Stomach (tissue), 8 donors: ENCODE measurements at regions not wholly inside any gene's neighbourhood (a gene's known extent, or its start where the extent isn't known, plus 50 kb on each side); places are given as distances from the start of the nearest gene placed in this dataset.
"Not testable (repeated sequence)": the region's sequence is repeated elsewhere in the genome, so short reads cannot be mapped to it uniquely, and the experiment has no call there.

Experiments
- DNase-seq, 2 donors: peaks; one replicate each; pipeline versions ENCODE4 v3.0.0 to v3.0.0-alpha.2; 2013 to 2019
- H3K27ac ChIP-seq, 5 donors: fragments of 200-600 bp in 4 of 5; sonication (generic) in 4 of 5; one replicate each; pipeline ENCODE4 v1.5.1; 2013 to 2019; ENCODE audit warnings: mild to moderate bottlenecking in 1 of 5, moderate library complexity in 1 of 5
- H3K27me3 ChIP-seq, 3 donors: fragments of 200-600 bp; sonication (generic); one replicate each; pipeline ENCODE4 v1.5.1; 2017 to 2019; ENCODE audit warnings: mixed run types in 1 of 3
- H3K36me3 ChIP-seq, 4 donors: fragments of 200-600 bp; sonication (generic); 1 replicate in 3 of 4; 2 replicates in 1 of 4; pipeline ENCODE4 v1.5.1; 2016 to 2019
- H3K4me1 ChIP-seq, 4 donors: fragments of 200-600 bp; sonication (generic); one replicate each; pipeline ENCODE4 v1.5.1; 2016 to 2019
- H3K4me3 ChIP-seq, 4 donors: fragments of 200-600 bp; sonication (generic) in 3 of 4; one replicate each; pipeline ENCODE4 v1.5.1; 2016 to 2019; ENCODE audit warnings: mild to moderate bottlenecking in 1 of 4
- H3K9me3 ChIP-seq, 4 donors: fragments of 200-600 bp; sonication (generic); one replicate each; pipeline ENCODE4 v1.5.1; 2016 to 2019
- CTCF ChIP-seq, 7 experiments: fragments of 450-650 bp in 4 of 7; fragments of 200-600 bp in 3 of 7; sonication (generic) in 3 of 7; IDR thresholded peaks; one replicate each; pipeline ENCODE4 v1.5.1; 2016 to 2019; ENCODE audit warnings: antibody characterized with exemption in 7 of 7, control low read depth in 2 of 7, mild to moderate bottlenecking in 1 of 7
- EP300 ChIP-seq: sonication (generic); formaldehyde crosslinking; IDR thresholded peaks from one replicate; pipeline ENCODE4 v1.6.1; 2017; ENCODE audit warnings: antibody characterized with exemption
- POLR2A ChIP-seq, 4 donors: fragments of 450-650 bp; IDR thresholded peaks; one replicate each; pipeline ENCODE4 v1.6.1; 2016; ENCODE audit warnings: antibody characterized with exemption in 4 of 4, control low read depth in 2 of 4, mild to moderate bottlenecking in 1 of 4, moderate library complexity in 1 of 4
- POLR2AphosphoS5 ChIP-seq, 3 donors: sonication (generic); formaldehyde crosslinking; IDR thresholded peaks; one replicate each; pipeline ENCODE4 v1.6.1; 2016; ENCODE audit warnings: antibody characterized with exemption in 3 of 3
- WGBS, 5 donors: extraction: QIAGEN DNeasy Blood & Tissue Kit in 3 of 5; methylation state at CpG; one replicate each; pipeline versions ENCODE4 v1.1.5 to v1.1.7; 2013 to 2018; 5-methylcytosine and 5-hydroxymethylcytosine counted together
- intact Hi-C: fragments of 100-400 bp; cut with DNase I; formaldehyde crosslinking; loops from one replicate; pipeline ENCODE4 v1.15.1; 2023; ENCODE audit warnings: low total_unique reads
- donor health status: healthy with polysubstance abuse.
- donor health status: Bipolar disorder and iron deficiency.
- donor health status: healthy.

GRCh38 chr20:48489656-48490055 lies 338.1 kb downstream of the PREX1 start:
- DNase-seq = peak in 1 of 2 donors; percentile 30
- 42 to 73% (median 51%) methylated on average over 5 to 8 of the region's 8 CpGs for WGBS, 5 donors
- H3K4me1 ChIP-seq = no peaks in the 10 kb centered on the region
- H3K27me3 ChIP-seq = peaks cover 0 to 58% (median 4%) of the 10 kb centered on the region in 3 donors
- TF ChIP-seq POLR2AphosphoS5 (IDR thresholded peaks at IDR 0.05) (no peak), CTCF (IDR thresholded peaks at IDR 0.05) (no peak), POLR2A (IDR thresholded peaks at IDR 0.05) (no peak), EP300 (no peak)
- H3K9me3 ChIP-seq = no peaks in the 10 kb centered on the region
- H3K36me3 ChIP-seq = no peaks in the 10 kb centered on the region
- intact Hi-C loops = no loop called here
- H3K4me3 ChIP-seq = no peak overlapping the region
- no peak overlapping the region for H3K27ac ChIP-seq

GRCh38 chr20:48489046-48489463 lies 338.7 kb downstream of the PREX1 start:
- H3K27me3 ChIP-seq = peaks cover 0 to 58% (median 4%) of the 10 kb centered on the region in 3 donors
- H3K4me3 ChIP-seq = no peak overlapping the region
- H3K9me3 ChIP-seq = no peaks in the 10 kb centered on the region
- H3K36me3 ChIP-seq = no peaks in the 10 kb centered on the region
- WGBS, 5 donors = 61 to 76% (median 74%) methylated on average over 8 to 12 of the region's 12 CpGs
- intact Hi-C loops = no loop called here
- TF ChIP-seq POLR2A (IDR thresholded peaks at IDR 0.05) (no peak), POLR2AphosphoS5 (IDR thresholded peaks at IDR 0.05) (no peak), EP300 (no peak), CTCF (IDR thresholded peaks at IDR 0.05) (no peak)
- no peak for DNase-seq
- no peak overlapping the region for H3K27ac ChIP-seq
- no peaks in the 10 kb centered on the region for H3K4me1 ChIP-seq

DNA sequence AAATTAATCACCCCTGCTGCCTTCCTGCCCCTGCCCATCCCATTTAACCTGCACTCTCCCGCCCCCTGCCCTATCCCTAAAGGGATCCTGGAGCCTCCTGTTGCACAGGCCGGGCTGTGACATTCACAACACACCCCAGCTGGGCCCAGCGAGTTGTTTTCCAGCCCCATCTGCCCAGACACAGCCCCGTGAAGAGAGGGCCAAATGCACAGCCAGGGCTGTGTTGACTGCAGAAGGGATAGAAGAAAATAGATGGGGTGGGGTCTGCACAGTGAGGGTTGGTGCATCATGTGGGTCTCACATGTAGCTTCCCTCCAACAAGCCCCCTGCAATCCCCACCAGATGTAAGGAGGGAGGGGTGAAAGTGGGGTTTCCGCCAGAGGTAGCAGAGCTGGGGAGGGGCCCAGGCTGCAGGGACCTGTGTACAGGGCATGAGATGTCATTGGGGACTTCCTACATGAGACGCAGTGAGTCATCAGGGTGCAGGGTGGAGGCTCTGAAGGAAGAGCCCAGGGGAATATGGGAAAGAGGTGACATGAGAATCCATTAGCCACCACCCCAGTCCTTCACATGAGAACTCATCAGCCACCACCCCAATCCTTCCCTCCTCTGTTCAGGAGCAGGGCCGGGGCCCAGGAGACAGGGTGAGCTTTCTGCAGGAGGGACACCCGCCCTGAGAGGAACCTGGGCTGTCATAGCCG lies 339.3 kb downstream of the PREX1 start:
- H3K9me3 ChIP-seq, H3K27ac ChIP-seq, H3K4me1 ChIP-seq, H3K4me3 ChIP-seq, H3K36me3 ChIP-seq, intact Hi-C loops, DNase-seq: not testable (repeated sequence)
- 38 to 69% (median 58%) methylated on average over 9 of the region's 9 CpGs for WGBS, 5 donors
- H3K27me3 ChIP-seq = peaks cover 0 to 58% (median 4%) of the 10 kb centered on the region in 3 donors

DNA sequence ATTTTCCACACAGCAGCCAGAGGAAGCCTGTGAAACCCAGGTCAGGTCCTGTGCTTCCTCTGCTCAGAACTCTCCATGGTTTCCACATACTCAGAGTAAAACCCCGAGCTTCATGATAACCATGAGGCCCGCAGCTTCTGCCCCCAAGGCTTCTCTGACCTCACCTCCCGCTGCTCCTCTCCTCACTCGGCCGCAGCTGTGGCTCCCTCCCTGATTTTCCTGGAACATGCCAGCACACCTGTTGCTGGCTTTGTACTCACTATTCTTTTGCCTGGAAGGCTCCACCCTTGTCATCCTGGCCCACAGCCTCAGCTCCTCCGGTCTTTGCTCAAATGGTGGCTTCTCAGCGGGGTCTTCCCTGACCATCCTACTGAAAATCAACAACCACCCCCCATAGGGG lies 341.7 kb downstream of the PREX1 start:
- no peak for DNase-seq
- no peaks in the 10 kb centered on the region for H3K9me3 ChIP-seq
- H3K4me3 ChIP-seq = no peak overlapping the region
- no peak for TF ChIP-seq EP300
- TF ChIP-seq CTCF (IDR thresholded peaks at IDR 0.05) = no peak
- no peak for TF ChIP-seq POLR2A (IDR thresholded peaks at IDR 0.05)
- no peak for TF ChIP-seq POLR2AphosphoS5 (IDR thresholded peaks at IDR 0.05)
- H3K27ac ChIP-seq = no peak overlapping the region
- WGBS, 5 donors = 59 to 66% (median 62%) methylated on average over 7 of the region's 7 CpGs
- no peaks in the 10 kb centered on the region for H3K4me1 ChIP-seq
- peaks cover 0 to 61% (median 13%) of the 10 kb centered on the region in 3 donors for H3K27me3 ChIP-seq
- intact Hi-C loops = no loop called here
- no peaks in the 10 kb centered on the region for H3K36me3 ChIP-seq

- H3K36me3 ChIP-seq, intact Hi-C loops, H3K4me1 ChIP-seq, DNase-seq, H3K27ac ChIP-seq, H3K4me3 ChIP-seq, H3K9me3 ChIP-seq: not testable (repeated sequence)
- H3K27me3 ChIP-seq = peaks cover 0 to 66% (median 22%) of the 10 kb centered on the region in 3 donors
- WGBS, 5 donors = 38 to 67% (median 51%) methylated on average over 7 of the region's 7 CpGs
Measured at GRCh38 chr20:48485153-48485552, 342.6 kb downstream of the PREX1 start.
